DMS 273 treated with DMSO at 0.1 percent for 48 hours (cell line): ENCODE measurements at regions not wholly inside any gene's neighbourhood (a gene's known extent, or its start where the extent isn't known, plus 50 kb on each side); places are given as distances from the start of the nearest gene placed in this dataset.

Source experiments
- DNase-seq: peaks from one replicate; lab custom pipeline; 2025; lab: John Stamatoyannopoulos, UW

DNA sequence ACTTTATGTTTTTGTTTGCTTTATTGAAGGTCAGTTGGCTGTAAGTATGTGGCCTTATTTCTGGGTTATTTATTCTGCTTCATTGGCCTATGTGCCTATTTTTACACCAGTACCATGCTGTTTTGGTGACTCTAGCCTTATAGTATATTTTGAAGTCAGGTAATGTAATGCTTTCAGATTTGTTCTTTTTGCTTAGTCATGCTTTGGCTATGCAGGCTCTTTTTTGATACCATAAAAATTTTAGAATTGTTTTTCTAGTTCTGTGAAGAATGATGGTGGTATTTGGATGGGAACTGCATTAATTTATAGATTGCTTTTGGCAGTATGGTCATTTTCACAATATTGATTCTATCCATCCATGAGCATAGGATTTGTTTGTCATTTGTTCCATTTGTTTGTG, 63.5 kb upstream of the TTC14 start:
- no peak for DNase-seq

DNA sequence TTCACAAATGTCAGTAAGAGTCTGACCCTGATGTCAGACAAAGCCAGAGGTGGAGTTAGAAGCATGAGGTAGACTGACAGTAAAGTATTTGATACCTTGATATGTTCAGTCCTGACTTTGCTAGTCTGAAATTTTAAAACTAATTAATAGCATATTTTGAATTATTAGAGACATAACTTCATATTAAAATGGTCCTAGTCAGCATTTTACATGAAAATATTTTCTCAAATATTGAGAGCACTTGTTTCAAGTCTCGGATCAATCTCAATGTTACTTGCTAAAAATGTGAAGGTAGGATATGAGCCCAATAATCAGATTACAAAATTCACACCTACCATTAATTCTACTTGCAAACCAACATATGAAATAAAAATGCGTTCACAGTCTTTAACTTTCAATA, 58.1 kb upstream of the TTC14 start:
- DNase-seq, result no peak

DNA sequence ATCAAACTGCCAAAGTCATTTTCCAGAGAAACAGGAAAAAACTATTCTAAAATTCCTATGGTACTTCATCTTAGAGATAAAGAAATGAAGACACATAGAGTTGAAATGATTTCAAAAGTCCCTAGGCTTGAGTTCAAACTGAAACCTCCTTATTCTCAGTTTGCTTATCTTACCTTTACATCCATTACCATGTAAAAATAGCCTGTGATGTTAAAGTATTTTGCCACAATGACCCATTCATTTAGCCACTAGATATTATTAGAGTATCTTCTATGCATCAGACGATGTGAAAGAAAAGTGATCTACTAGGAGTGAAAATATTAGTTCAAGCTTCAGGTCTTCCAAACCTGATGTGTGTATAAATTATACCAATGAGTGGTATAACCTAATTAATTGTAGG, 55.1 kb upstream of the TTC14 start:
- no peak for DNase-seq

DNA sequence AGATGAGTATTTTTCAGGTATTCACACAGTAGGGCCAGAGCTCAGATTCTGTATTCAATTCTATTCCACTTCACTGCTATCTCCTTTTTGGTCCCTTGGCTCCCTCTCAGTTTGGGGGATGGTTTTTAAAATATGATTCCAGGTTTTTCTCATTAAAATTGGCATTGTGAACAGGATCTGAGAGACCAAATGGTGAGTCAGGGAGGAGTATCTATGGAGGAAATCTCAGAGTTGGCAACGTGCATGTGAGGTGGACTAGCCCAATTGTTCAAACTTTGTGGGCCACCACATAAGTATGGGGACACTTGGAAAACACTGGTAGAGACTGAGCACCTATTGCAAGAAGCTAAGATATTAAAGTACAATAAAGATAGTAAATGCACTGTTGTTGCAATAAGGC, 53.9 kb upstream of the TTC14 start:
- DNase-seq, result no peak
